ENCODE measurements at regions not wholly inside any gene's neighbourhood (a gene's known extent, or its start where the extent isn't known, plus 50 kb on each side); places are given as distances from the start of the nearest gene placed in this dataset.

GRCh38 chr11:25613451-25613850 lies 718.5 kb upstream of the ANO3 start:
- TF ChIP-seq CTCF (IDR thresholded peaks at IDR 0.05) (no peak), POLR2A (IDR thresholded peaks at IDR 0.05; ENCODE audit: low read length) (no peak)

Data from A549 (cell line).